ENCODE measurements at regions not wholly inside any gene's neighbourhood (a gene's known extent, or its start where the extent isn't known, plus 50 kb on each side); places are given as distances from the start of the nearest gene placed in this dataset.

DNA sequence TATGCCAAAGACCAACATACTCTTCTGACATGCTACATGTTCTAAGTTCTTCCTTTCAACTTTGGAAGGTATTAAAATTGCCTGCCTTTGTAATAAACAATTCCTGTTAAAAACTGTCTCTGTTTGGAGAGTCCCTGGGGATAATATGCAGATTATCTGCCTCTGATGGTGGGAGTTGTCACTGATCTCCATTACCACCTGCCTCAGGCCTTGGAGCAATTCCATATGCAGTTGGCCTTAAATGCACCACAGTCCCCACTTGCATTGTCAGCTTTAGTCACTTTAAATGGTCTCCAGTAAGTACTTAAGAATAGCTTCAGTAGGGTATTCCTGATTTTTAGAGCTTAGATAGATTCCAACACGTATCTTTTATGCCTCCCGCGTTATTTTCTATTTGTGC lies 121.1 kb upstream of the GOLIM4 start (continued):
- TF ChIP-seq SOX5 (CRISPR knock-in tag; IDR thresholded peaks at IDR 0.05; ENCODE audit: borderline replicate concordance) (no peak), ZNF556 (CRISPR knock-in tag; IDR thresholded peaks at IDR 0.05; ENCODE audit: borderline replicate concordance) (no peak), PHF8 (CRISPR knock-in tag; IDR thresholded peaks at IDR 0.05) (no peak), GPN1 (CRISPR knock-in tag; IDR thresholded peaks at IDR 0.05; ENCODE audit: borderline replicate concordance) (no peak), ZNF383 (CRISPR knock-in tag; IDR thresholded peaks at IDR 0.05; ENCODE audit: borderline replicate concordance) (no peak), JUNB (CRISPR knock-in tag; IDR thresholded peaks at IDR 0.05; ENCODE audit: borderline replicate concordance) (no peak), ZFP1 (CRISPR knock-in tag; IDR thresholded peaks at IDR 0.05) (no peak), RBFOX2 (IDR thresholded peaks at IDR 0.05; ENCODE audit: low read depth, low read length) (no peak), ZNF431 (CRISPR knock-in tag; IDR thresholded peaks at IDR 0.05; ENCODE audit: borderline replicate concordance, low read depth) (no peak), PHF5A (CRISPR knock-in tag; IDR thresholded peaks at IDR 0.05; ENCODE audit: low read depth, unreplicated experiment) (no peak), ZNF703 (CRISPR knock-in tag; IDR thresholded peaks at IDR 0.05; ENCODE audit: borderline replicate concordance) (no peak), CHCHD3 (CRISPR knock-in tag; IDR thresholded peaks at IDR 0.05) (no peak)
- TF ChIP-seq, protein P1, sequence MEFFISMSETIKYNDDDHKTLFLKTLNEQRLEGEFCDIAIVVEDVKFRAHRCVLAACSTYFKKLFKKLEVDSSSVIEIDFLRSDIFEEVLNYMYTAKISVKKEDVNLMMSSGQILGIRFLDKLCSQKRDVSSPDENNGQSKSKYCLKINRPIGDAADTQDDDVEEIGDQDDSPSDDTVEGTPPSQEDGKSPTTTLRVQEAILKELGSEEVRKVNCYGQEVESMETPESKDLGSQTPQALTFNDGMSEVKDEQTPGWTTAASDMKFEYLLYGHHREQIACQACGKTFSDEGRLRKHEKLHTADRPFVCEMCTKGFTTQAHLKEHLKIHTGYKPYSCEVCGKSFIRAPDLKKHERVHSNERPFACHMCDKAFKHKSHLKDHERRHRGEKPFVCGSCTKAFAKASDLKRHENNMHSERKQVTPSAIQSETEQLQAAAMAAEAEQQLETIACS (CRISPR knock-in tag; IDR thresholded peaks at IDR 0.05), result no peak

DNA sequence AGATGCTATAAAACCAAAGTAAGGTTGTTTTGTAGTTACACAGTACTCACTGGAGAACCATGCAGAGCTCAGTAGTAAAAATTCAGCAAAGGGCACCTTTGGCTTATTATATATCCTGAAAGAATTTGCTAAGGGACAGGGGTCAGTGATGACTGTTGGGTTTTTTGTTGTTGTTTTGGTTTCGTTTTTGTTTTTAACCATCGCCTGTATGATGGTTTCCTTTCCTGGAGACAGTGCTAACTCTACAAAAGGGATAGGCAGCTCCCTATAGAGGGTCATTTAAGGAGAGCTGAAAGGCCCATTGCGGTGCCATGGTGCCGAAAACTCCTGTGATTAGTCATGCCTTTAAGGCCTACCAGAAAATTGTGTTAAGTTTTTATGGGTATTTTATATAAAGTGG lies 118.2 kb upstream of the GOLIM4 start:
- ATAC-seq, result no peak
- H3K4me3 ChIP-seq (replicated peaks in 1 of 3; ENCODE audit: insufficient read depth in 1 of 3, low read depth in 2 of 3, low read length in 3 of 3), result no peak overlapping the region

More for the DNA sequence above, 118.2 kb upstream of the GOLIM4 start:
- Histone ChIP-seq H3K4me2 (ENCODE audit: low read depth, low read length) (0 out of 2 replicates have a peak overlapping the region, but pooled peaks have one; percentile 1), H2AFZ (ENCODE audit: low read length) (no peak overlapping the region), H3K4me1 (ENCODE audit: insufficient read depth, low read length) (no peaks in the 10 kb centered on the region), H3K27ac (ENCODE audit: extremely low read length, insufficient read depth, low read length) (no peak overlapping the region), H3K27me3 (ENCODE audit: control insufficient read depth in 1 of 2, insufficient read depth in 2 of 2, low read length in 2 of 2) (no peaks in the 10 kb centered on the region), H3K9ac (ENCODE audit: insufficient read depth, low read depth, low read length) (no peak overlapping the region), H3K79me2 (ENCODE audit: insufficient read depth, low read length) (no peaks in the 10 kb centered on the region), H4K20me1 (ENCODE audit: insufficient read depth, low read length) (no peaks in the 10 kb centered on the region), H3K9me3 (ENCODE audit: low read length) (no peaks in the 10 kb centered on the region), H3K36me3 (replicated peaks in 1 of 2; ENCODE audit: control insufficient read depth in 1 of 2, insufficient read depth in 2 of 2, low read length in 2 of 2) (no peaks in the 10 kb centered on the region)
- ChIA-PET CTCF (ENCODE audit: low intra/inter-chr PET ratio, low total read pairs) (no interaction called here), POLR2A (no interaction called here)
- intact Hi-C loops (cut with micrococcal nuclease; ENCODE audit: unreplicated experiment) (loop anchor here (10.0 kb wide), 1 partner anchor 251 kb away; no protein-coding TSS in a partner anchor), in situ Hi-C loops (cut with HindIII; ENCODE audit: extremely low pct_ligation_motif_present, low pct_unique_long_range_greater_than_20kb) (loop anchor here (5.0 to 10.0 kb wide), 2 partner anchors 401 to 633 kb away; no protein-coding TSS in a partner anchor)
- TF ChIP-seq ZBTB8A (CRISPR knock-in tag; IDR thresholded peaks at IDR 0.05; ENCODE audit: borderline replicate concordance, low read depth), result no peak
- TF ChIP-seq ZFX (CRISPR knock-in tag; IDR thresholded peaks at IDR 0.05; ENCODE audit: low read depth), result no peak
- no peak for TF ChIP-seq ZNF670 (CRISPR knock-in tag; IDR thresholded peaks at IDR 0.05; ENCODE audit: borderline replicate concordance)
- no peak for TF ChIP-seq ZNF713 (CRISPR knock-in tag; IDR thresholded peaks at IDR 0.05)
- TF ChIP-seq RAD51 (IDR thresholded peaks at IDR 0.05; ENCODE audit: borderline replicate concordance), result no peak
- TF ChIP-seq NCOA1 (CRISPR knock-in tag; IDR thresholded peaks at IDR 0.05), result no peak
- TF ChIP-seq XRCC5 (optimal IDR thresholded peaks at IDR 0.05; ENCODE audit: low read length), result no peak
- TF ChIP-seq, protein P2, sequence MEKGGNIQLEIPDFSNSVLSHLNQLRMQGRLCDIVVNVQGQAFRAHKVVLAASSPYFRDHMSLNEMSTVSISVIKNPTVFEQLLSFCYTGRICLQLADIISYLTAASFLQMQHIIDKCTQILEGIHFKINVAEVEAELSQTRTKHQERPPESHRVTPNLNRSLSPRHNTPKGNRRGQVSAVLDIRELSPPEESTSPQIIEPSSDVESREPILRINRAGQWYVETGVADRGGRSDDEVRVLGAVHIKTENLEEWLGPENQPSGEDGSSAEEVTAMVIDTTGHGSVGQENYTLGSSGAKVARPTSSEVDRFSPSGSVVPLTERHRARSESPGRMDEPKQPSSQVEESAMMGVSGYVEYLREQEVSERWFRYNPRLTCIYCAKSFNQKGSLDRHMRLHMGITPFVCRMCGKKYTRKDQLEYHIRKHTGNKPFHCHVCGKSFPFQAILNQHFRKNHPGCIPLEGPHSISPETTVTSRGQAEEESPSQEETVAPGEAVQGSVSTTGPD (CRISPR knock-in tag; IDR thresholded peaks at IDR 0.05), result no peak
- FAIRE-seq, result no peak
- 48% methylated on average over 4 of the region's 4 CpGs for WGBS (ENCODE audit: low lambda C conversion rate)
- DNase-seq (ENCODE audit: low spot score), result no peak
- no TSS peak for BruUV-seq (replicated peaks)
